Peyer's patch (tissue), 4 donors: ENCODE measurements at regions not wholly inside any gene's neighbourhood (a gene's known extent, or its start where the extent isn't known, plus 50 kb on each side); places are given as distances from the start of the nearest gene placed in this dataset.

ENCODE experiments used
- CTCF ChIP-seq, 6 experiments: fragments of 450-650 bp in 4 of 6; fragments of 200-600 bp in 2 of 6; sonication (generic) in 1 of 6; IDR thresholded peaks; one replicate each; pipeline ENCODE4 v1.5.1; 2017 to 2019; ENCODE audit warnings: antibody characterized with exemption in 6 of 6, mild to moderate bottlenecking in 3 of 6, moderate library complexity in 1 of 6
- POLR2A ChIP-seq, 2 donors: fragments of 450-650 bp; IDR thresholded peaks; one replicate each; pipeline ENCODE4 v1.5.1; 2017; ENCODE audit warnings: antibody characterized with exemption in 2 of 2, mild to moderate bottlenecking in 2 of 2, moderate library complexity in 2 of 2

- TF ChIP-seq CTCF (IDR thresholded peaks at IDR 0.05) = no peak
- TF ChIP-seq POLR2A (IDR thresholded peaks at IDR 0.05) = no peak
Measured at GRCh38 chr4:105058177-105058812, 88.4 kb upstream of the TET2 start.
